Cardiac muscle cell (in vitro differentiated cells and primary cell): ENCODE measurements at regions not wholly inside any gene's neighbourhood (a gene's known extent, or its start where the extent isn't known, plus 50 kb on each side); places are given as distances from the start of the nearest gene placed in this dataset.
A peak's percentile ranks its signal among the peaks of the same experiment; 100 is the strongest.
"Not testable (repeated sequence)": the region's sequence is repeated elsewhere in the genome, so short reads cannot be mapped to it uniquely, and the experiment has no call there.

Experiments used
- DNase-seq, 2 donors: peaks; one replicate each; pipeline versions ENCODE4 v3.0.0 to v3.0.0-alpha.2; 2010 to 2017; ENCODE audit warnings: low read depth in 1 of 2, low spot score in 1 of 2
- H3K27ac ChIP-seq: fragments of 200-600 bp; sonication (generic); 2 replicates; pipeline ENCODE4 v1.5.1; 2016
- H3K27me3 ChIP-seq: fragments of 200-600 bp; sonication (generic); 2 replicates; pipeline ENCODE4 v1.6.0; 2016; ENCODE audit warnings: control low read depth
- H3K36me3 ChIP-seq: fragments of 200-600 bp; sonication (generic); 2 replicates; pipeline ENCODE4 v1.5.1; 2016; ENCODE audit warnings: control low read depth
- H3K4me1 ChIP-seq: fragments of 200-600 bp; sonication (generic); 2 replicates; pipeline ENCODE4 v1.8.1; 2017; ENCODE audit warnings: low read depth, mild to moderate bottlenecking, mixed run types
- H3K4me3 ChIP-seq: fragments of 200-600 bp; sonication (generic); 2 replicates; pipeline ENCODE4 v1.5.1; 2016; ENCODE audit warnings: mild to moderate bottlenecking
- H3K9me3 ChIP-seq: fragments of 200-600 bp; sonication (generic); 2 replicates; pipeline ENCODE4 v1.5.1; 2017; ENCODE audit warnings: low read depth, mild to moderate bottlenecking, control low read depth
- CTCF ChIP-seq: IDR thresholded peaks from 2 replicates; pipeline ENCODE4 v1.5.1; 2012; ENCODE audit warnings: low read depth, mild to moderate bottlenecking, low read length

GRCh38 chrX:150229481-150229880 lies 133.6 kb upstream of the MAMLD1 start:
- Histone ChIP-seq H3K4me1 (no peaks in the 10 kb centered on the region), H3K9me3 (no peaks in the 10 kb centered on the region), H3K27me3 (peaks cover 8% of the 10 kb centered on the region), H3K27ac (no peak overlapping the region), H3K36me3 (no peaks in the 10 kb centered on the region), H3K4me3 (no peak overlapping the region)
- TF ChIP-seq CTCF = no peak
- no peak for DNase-seq

GRCh38 chrX:150230952-150231351 lies 132.2 kb upstream of the MAMLD1 start:
- H3K4me1 ChIP-seq, DNase-seq, H3K4me3 ChIP-seq, H3K27me3 ChIP-seq, H3K27ac ChIP-seq, H3K9me3 ChIP-seq, H3K36me3 ChIP-seq: not testable (repeated sequence)

GRCh38 chrX:150231368-150231767 lies 131.7 kb upstream of the MAMLD1 start:
- not testable (repeated sequence) for H3K36me3 ChIP-seq, H3K4me3 ChIP-seq, H3K9me3 ChIP-seq, DNase-seq, H3K27ac ChIP-seq, H3K27me3 ChIP-seq, H3K4me1 ChIP-seq

GRCh38 chrX:150232222-150232621 lies 130.9 kb upstream of the MAMLD1 start:
- H3K36me3 ChIP-seq, H3K9me3 ChIP-seq, H3K27me3 ChIP-seq, H3K27ac ChIP-seq, H3K4me3 ChIP-seq, DNase-seq, H3K4me1 ChIP-seq: not testable (repeated sequence)

GRCh38 chrX:150234126-150234525 lies 129.0 kb upstream of the MAMLD1 start:
- Histone ChIP-seq H3K4me1 (no peaks in the 10 kb centered on the region), H3K4me3 (no peak overlapping the region), H3K36me3 (no peaks in the 10 kb centered on the region), H3K9me3 (no peaks in the 10 kb centered on the region), H3K27ac (no peak overlapping the region), H3K27me3 (no peaks in the 10 kb centered on the region)
- no peak for TF ChIP-seq CTCF
- peak in 1 of 2 donors; percentile 16 for DNase-seq

- Histone ChIP-seq H3K9me3 (no peaks in the 10 kb centered on the region), H3K4me1 (no peaks in the 10 kb centered on the region), H3K27ac (no peak overlapping the region), H3K27me3 (no peaks in the 10 kb centered on the region), H3K36me3 (no peaks in the 10 kb centered on the region), H3K4me3 (no peak overlapping the region)
- no peak for TF ChIP-seq CTCF
- DNase-seq = no peak
Measured at GRCh38 chrX:150236327-150236726, 126.8 kb upstream of the MAMLD1 start.

GRCh38 chrX:150238632-150239382 lies 124.3 kb upstream of the MAMLD1 start:
- Histone ChIP-seq H3K27ac (no peak overlapping the region), H3K36me3 (no peaks in the 10 kb centered on the region), H3K4me3 (no peak overlapping the region), H3K4me1 (no peaks in the 10 kb centered on the region), H3K9me3 (no peaks in the 10 kb centered on the region), H3K27me3 (no peaks in the 10 kb centered on the region)
- TF ChIP-seq CTCF = no peak
- no peak for DNase-seq
